Cardiac septum (tissue), 1 donor: ENCODE measurements at regions not wholly inside any gene's neighbourhood (a gene's known extent, or its start where the extent isn't known, plus 50 kb on each side); places are given as distances from the start of the nearest gene placed in this dataset.

Experiments used
- DNase-seq: peaks from one replicate; pipeline ENCODE4 v3.0.0-alpha.2; 2020; ENCODE audit warnings: low spot score
- intact Hi-C: fragments of 100-400 bp; cut with DNase I; formaldehyde crosslinking; loops from one replicate; pipeline ENCODE4 v1.14.0; 2022
- donor health status: DM: no; HTN: no; CAD: no.

GRCh38 chr6:66985816-66986215 is 1278.8 kb upstream of the EYS start:
- intact Hi-C loops = no loop called here
- DNase-seq = no peak

GRCh38 chr6:66970373-66970772 is 1263.3 kb upstream of the EYS start:
- DNase-seq = no peak
- intact Hi-C loops = no loop called here

GRCh38 chr6:66965227-66965626 is 1258.2 kb upstream of the EYS start:
- intact Hi-C loops = no loop called here
- no peak for DNase-seq

GRCh38 chr6:66964216-66964615 is 1257.2 kb upstream of the EYS start:
- DNase-seq = no peak
- intact Hi-C loops = no loop called here

- DNase-seq = no peak
- intact Hi-C loops = no loop called here
These were observed 1255.1 kb upstream of the EYS start for GRCh38 chr6:66962082-66962481.

- intact Hi-C loops = no loop called here
- no peak for DNase-seq
These were observed 1254.2 kb upstream of the EYS start for GRCh38 chr6:66961191-66961590.

GRCh38 chr6:66949191-66949661 is 1242.2 kb upstream of the EYS start:
- no peak for DNase-seq
- intact Hi-C loops = no loop called here

- no peak for DNase-seq
- intact Hi-C loops = no loop called here
These were observed 1241.1 kb upstream of the EYS start for GRCh38 chr6:66948106-66948505.

GRCh38 chr6:66940003-66940402 is 1233.0 kb upstream of the EYS start:
- no peak for DNase-seq
- intact Hi-C loops = no loop called here

GRCh38 chr6:66937180-66937579 is 1230.2 kb upstream of the EYS start:
- DNase-seq = no peak
- intact Hi-C loops = no loop called here

GRCh38 chr6:66935612-66936011 is 1228.6 kb upstream of the EYS start:
- DNase-seq = no peak
- intact Hi-C loops = no loop called here

GRCh38 chr6:66931787-66932186 is 1224.8 kb upstream of the EYS start:
- intact Hi-C loops = no loop called here
- no peak for DNase-seq

GRCh38 chr6:66930559-66931290 is 1223.7 kb upstream of the EYS start:
- intact Hi-C loops = no loop called here
- no peak for DNase-seq

GRCh38 chr6:66926060-66926459 is 1219.0 kb upstream of the EYS start:
- intact Hi-C loops = no loop called here
- no peak for DNase-seq

- intact Hi-C loops = no loop called here
- DNase-seq = no peak
These were observed 1206.6 kb upstream of the EYS start for GRCh38 chr6:66913657-66914056.

- intact Hi-C loops = no loop called here
- DNase-seq = no peak
These were observed 1195.4 kb upstream of the EYS start for GRCh38 chr6:66902457-66902856.

- intact Hi-C loops = no loop called here
- no peak for DNase-seq
These were observed 1193.4 kb upstream of the EYS start for GRCh38 chr6:66900133-66901083.

GRCh38 chr6:66897576-66897975 is 1190.5 kb upstream of the EYS start:
- intact Hi-C loops = no loop called here
- no peak for DNase-seq

- intact Hi-C loops = no loop called here
These were observed 1189.4 kb upstream of the EYS start for GRCh38 chr6:66896415-66896814.

GRCh38 chr6:66883453-66883852 is 1176.4 kb upstream of the EYS start:
- intact Hi-C loops = no loop called here

More at GRCh38 chr6:66896415-66896814, 1189.4 kb upstream of the EYS start:
- no peak for DNase-seq

GRCh38 chr6:66866801-66867200 is 1159.8 kb upstream of the EYS start:
- intact Hi-C loops = no loop called here
- no peak for DNase-seq

More at GRCh38 chr6:66883453-66883852, 1176.4 kb upstream of the EYS start:
- DNase-seq = no peak
